Transverse colon (tissue), 4 donors: ENCODE measurements at regions not wholly inside any gene's neighbourhood (a gene's known extent, or its start where the extent isn't known, plus 50 kb on each side); places are given as distances from the start of the nearest gene placed in this dataset.

Source experiments
- DNase-seq: peaks from one replicate; pipeline ENCODE4 v3.0.0-alpha.2; 2019
- H3K27ac ChIP-seq, 4 donors: fragments of 200-600 bp; sonication (generic); 2 replicates each; pipeline ENCODE4 v1.5.1; 2016 to 2018; ENCODE audit warnings: inconsistent platforms in 4 of 4
- H3K27me3 ChIP-seq: fragments of 200-600 bp; sonication (generic); 2 replicates; pipeline ENCODE4 v1.5.1; 2017; ENCODE audit warnings: inconsistent platforms
- H3K36me3 ChIP-seq, 4 donors: fragments of 200-600 bp; sonication (generic); 2 replicates each; pipeline ENCODE4 v1.5.1; 2017 to 2019; ENCODE audit warnings: inconsistent platforms in 4 of 4
- H3K4me1 ChIP-seq, 4 donors: fragments of 200-600 bp; sonication (generic); 2 replicates each; pipeline ENCODE4 v1.5.1; 2017 to 2020; ENCODE audit warnings: inconsistent platforms in 4 of 4
- H3K4me3 ChIP-seq, 4 donors: fragments of 200-600 bp; sonication (generic); 1 replicate in 1 of 4; 2 replicates in 3 of 4; pipeline versions ENCODE4 v1.5.1 to v1.6.1; 2017 to 2019; ENCODE audit warnings: inconsistent platforms in 4 of 4
- H3K9me3 ChIP-seq, 2 donors: fragments of 200-600 bp; sonication (generic); 2 replicates each; pipeline ENCODE4 v1.5.1; 2017 to 2019; ENCODE audit warnings: inconsistent platforms in 2 of 2
- EP300 ChIP-seq: sonication (generic); formaldehyde crosslinking; IDR thresholded peaks from one replicate; pipeline ENCODE4 v1.6.1; 2017; ENCODE audit warnings: antibody characterized with exemption, low read depth
- POLR2A ChIP-seq: fragments of 450-650 bp; IDR thresholded peaks from one replicate; pipeline ENCODE4 v1.6.1; 2016; ENCODE audit warnings: antibody characterized with exemption, mild to moderate bottlenecking, moderate library complexity
- POLR2AphosphoS5 ChIP-seq, 3 donors: sonication (generic); formaldehyde crosslinking; IDR thresholded peaks; one replicate each; pipeline ENCODE4 v1.6.1; 2016; ENCODE audit warnings: antibody characterized with exemption in 3 of 3
- WGBS, 2 donors: methylation state at CpG; one replicate each; pipeline ENCODE4 v1.1.5; 2018; ENCODE audit warnings: low coverage in 1 of 2; 5-methylcytosine and 5-hydroxymethylcytosine counted together
- in situ Hi-C, 4 donors: fragments of 200-750 bp; cut with MboI; loops; one replicate each; pipeline versions ENCODE4 v1.15.0 to v1.15.1; 2017; ENCODE audit warnings: low sequenced_read_pairs in 3 of 4, low pct_ligation_motif_present in 1 of 4, low pct_unique_long_range_greater_than_20kb in 1 of 4
- intact Hi-C: fragments of 100-400 bp; cut with DNase I; formaldehyde crosslinking; loops from one replicate; pipeline ENCODE4 v1.15.1; 2023; ENCODE audit warnings: low total_unique reads
- TF ChIP-seq, protein P1 (sequence below), 5 experiments: fragments of 200-600 bp in 3 of 5; fragments of 450-650 bp in 2 of 5; sonication (generic) in 3 of 5; IDR thresholded peaks; 1 replicate in 2 of 5; 2 replicates in 3 of 5; pipeline ENCODE4 v1.5.1; 2016 to 2017; ENCODE audit warnings: antibody characterized with exemption in 5 of 5, inconsistent platforms in 3 of 5, mild to moderate bottlenecking in 2 of 5, moderate library complexity in 1 of 5

- TF ChIP-seq EP300: no peak
- no peak for TF ChIP-seq POLR2AphosphoS5 (IDR thresholded peaks at IDR 0.05)
- no peak for TF ChIP-seq POLR2A
- TF ChIP-seq, protein P1, sequence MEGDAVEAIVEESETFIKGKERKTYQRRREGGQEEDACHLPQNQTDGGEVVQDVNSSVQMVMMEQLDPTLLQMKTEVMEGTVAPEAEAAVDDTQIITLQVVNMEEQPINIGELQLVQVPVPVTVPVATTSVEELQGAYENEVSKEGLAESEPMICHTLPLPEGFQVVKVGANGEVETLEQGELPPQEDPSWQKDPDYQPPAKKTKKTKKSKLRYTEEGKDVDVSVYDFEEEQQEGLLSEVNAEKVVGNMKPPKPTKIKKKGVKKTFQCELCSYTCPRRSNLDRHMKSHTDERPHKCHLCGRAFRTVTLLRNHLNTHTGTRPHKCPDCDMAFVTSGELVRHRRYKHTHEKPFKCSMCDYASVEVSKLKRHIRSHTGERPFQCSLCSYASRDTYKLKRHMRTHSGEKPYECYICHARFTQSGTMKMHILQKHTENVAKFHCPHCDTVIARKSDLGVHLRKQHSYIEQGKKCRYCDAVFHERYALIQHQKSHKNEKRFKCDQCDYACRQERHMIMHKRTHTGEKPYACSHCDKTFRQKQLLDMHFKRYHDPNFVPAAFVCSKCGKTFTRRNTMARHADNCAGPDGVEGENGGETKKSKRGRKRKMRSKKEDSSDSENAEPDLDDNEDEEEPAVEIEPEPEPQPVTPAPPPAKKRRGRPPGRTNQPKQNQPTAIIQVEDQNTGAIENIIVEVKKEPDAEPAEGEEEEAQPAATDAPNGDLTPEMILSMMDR (IDR thresholded peaks at IDR 0.05): no peak
- no peaks in the 10 kb centered on the region for H3K27me3 ChIP-seq
- no peaks in the 10 kb centered on the region for H3K36me3 ChIP-seq
- H3K27ac ChIP-seq: no peak overlapping the region
- no peaks in the 10 kb centered on the region for H3K4me1 ChIP-seq
- no peak for DNase-seq
- H3K9me3 ChIP-seq: peaks cover 0 to 5% of the 10 kb centered on the region in 2 donors
- in situ Hi-C loops: no loop called here
- intact Hi-C loops: no loop called here
- no peak overlapping the region for H3K4me3 ChIP-seq
Measured at GRCh38 chr13:93007928-93008327, 218.7 kb upstream of the GPC6 start.

- H3K36me3 ChIP-seq: no peaks in the 10 kb centered on the region
- WGBS, 2 donors: 67 to 82% methylated on average over 1 of the region's 1 CpG
- no peaks in the 10 kb centered on the region for H3K27me3 ChIP-seq
- in situ Hi-C loops (no loop called here), intact Hi-C loops (no loop called here)
- no peaks in the 10 kb centered on the region for H3K4me1 ChIP-seq
- H3K4me3 ChIP-seq: no peak overlapping the region
- no peak for DNase-seq
- H3K27ac ChIP-seq: no peak overlapping the region
- H3K9me3 ChIP-seq: peaks cover 5 to 20% of the 10 kb centered on the region in 2 donors
- no peak for TF ChIP-seq EP300
- TF ChIP-seq POLR2AphosphoS5 (IDR thresholded peaks at IDR 0.05): no peak
- TF ChIP-seq, protein P1 (IDR thresholded peaks at IDR 0.05): no peak
- no peak for TF ChIP-seq POLR2A
Measured at GRCh38 chr13:93017493-93018112, 209.0 kb upstream of the GPC6 start.

- TF ChIP-seq, protein P1 (IDR thresholded peaks at IDR 0.05): no peak
- H3K4me3 ChIP-seq: no peak overlapping the region
- WGBS, 2 donors: 20 to 29% methylated on average over 1 of the region's 1 CpG
- no peak for DNase-seq
- intact Hi-C loops (loop anchor here (5.0 kb wide), 1 partner anchor 368 kb away; no protein-coding TSS in a partner anchor), in situ Hi-C loops (no loop called here)
- H3K36me3 ChIP-seq: no peaks in the 10 kb centered on the region
- peaks cover 0 to 2% of the 10 kb centered on the region in 2 donors for H3K9me3 ChIP-seq
- H3K27me3 ChIP-seq: no peaks in the 10 kb centered on the region
- no peaks in the 10 kb centered on the region for H3K4me1 ChIP-seq
- no peak overlapping the region for H3K27ac ChIP-seq
Measured at GRCh38 chr13:93023929-93024328, 202.7 kb upstream of the GPC6 start.

DNA sequence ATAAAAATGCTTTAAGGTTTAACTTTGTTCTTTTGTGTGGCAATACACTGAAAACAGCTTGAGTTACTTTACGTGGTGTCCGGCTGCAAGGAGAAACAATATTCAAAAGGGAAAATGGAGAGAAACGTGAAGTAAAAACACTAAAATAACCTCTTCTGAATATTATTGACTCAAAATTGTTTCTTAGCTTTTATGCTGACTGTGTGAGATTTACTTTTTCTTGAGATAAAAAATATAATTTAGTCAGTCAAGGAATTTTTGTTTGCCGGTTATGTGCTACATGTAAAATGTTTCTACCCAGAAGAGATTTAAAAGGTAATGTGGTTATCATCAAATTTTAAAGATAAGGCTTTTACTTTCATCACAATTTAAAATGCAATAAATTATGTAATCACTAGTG, 200.6 kb upstream of the GPC6 start:
- Histone ChIP-seq H3K9me3 (no peaks in the 10 kb centered on the region), H3K4me3 (no peak overlapping the region), H3K27ac (no peak overlapping the region), H3K27me3 (no peaks in the 10 kb centered on the region), H3K36me3 (no peaks in the 10 kb centered on the region), H3K4me1 (no peaks in the 10 kb centered on the region)
- TF ChIP-seq POLR2AphosphoS5 (IDR thresholded peaks at IDR 0.05) (no peak), POLR2A (no peak), EP300 (no peak)
- TF ChIP-seq, protein P1 (IDR thresholded peaks at IDR 0.05): no peak
- no peak for DNase-seq
- in situ Hi-C loops (no loop called here), intact Hi-C loops (no loop called here)
- 82 to 88% methylated on average over 4 of the region's 4 CpGs for WGBS, 2 donors
